Fibroblast of skin of abdomen (primary cell): ENCODE measurements at regions not wholly inside any gene's neighbourhood (a gene's known extent, or its start where the extent isn't known, plus 50 kb on each side); places are given as distances from the start of the nearest gene placed in this dataset.
"Not testable (repeated sequence)": the region's sequence is repeated elsewhere in the genome, so short reads cannot be mapped to it uniquely, and the experiment has no call there.

ENCODE experiments used
- DNase-seq: peaks from one replicate; pipeline ENCODE4 v3.0.0-alpha.2; 2013

DNA sequence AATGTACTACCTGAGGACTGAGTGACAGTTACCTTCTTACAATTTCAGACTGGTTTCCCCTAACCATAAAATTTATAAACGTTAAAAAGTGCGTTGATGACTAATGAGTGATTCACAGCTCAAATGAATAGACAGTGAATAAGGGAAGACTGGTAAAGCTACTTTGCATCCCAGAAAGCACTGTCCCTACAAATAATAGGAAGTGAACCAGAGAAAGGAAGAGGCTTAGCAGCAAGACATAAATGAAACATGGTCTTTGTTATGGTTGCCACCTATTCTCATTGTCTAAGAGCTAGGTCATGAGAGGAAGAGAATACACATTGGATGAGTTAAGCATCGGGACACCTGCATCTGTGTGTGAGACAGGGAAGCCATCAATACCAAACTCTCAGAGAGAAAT lies 849.2 kb downstream of the TAF11L14 start:
- DNase-seq: no peak

DNA sequence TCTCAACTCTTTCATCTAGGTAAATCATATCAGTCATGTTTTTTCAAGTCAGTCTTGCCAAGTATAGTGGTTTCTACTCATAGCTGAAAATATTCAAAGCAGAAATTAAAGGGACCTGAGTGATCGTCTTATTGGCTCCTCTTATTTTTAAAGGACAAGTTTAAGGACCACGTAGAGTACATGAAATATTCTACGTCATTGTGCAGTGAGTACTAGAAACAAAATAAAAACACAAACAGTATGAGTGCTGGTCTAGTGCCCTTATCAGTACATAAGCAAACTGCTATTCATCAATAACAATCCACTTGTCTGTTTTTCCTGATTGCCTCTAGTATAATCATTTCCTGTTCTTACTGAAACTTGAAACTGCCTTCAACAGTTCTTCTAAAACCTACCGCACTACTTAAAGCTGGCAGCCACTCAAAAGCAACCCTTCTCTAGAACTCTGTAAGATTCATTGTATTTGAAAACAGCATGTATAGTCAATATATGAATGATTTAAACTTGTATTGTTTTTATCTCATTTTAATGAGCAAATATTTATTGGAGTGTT lies 853.7 kb downstream of the TAF11L14 start:
- DNase-seq: peak; percentile 6

DNA sequence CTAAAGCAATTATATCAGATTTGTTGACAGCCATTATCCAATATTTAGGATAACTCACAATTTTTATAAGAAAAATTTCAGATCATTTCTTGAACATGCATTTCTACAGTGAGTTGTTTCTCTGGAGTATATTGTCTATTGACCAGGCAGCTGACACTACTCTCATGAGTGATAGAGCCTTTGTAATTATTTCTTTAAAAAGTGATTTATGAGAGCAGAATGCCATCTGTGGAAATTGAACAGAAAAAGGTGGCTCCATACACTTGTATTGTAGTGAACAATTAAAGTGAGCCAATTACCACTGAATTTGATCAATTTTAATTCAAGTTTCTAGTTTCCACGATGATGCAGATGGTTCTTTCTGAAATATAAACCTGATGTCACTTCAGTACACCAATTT lies 855.4 kb downstream of the TAF11L14 start:
- DNase-seq: no peak

DNA sequence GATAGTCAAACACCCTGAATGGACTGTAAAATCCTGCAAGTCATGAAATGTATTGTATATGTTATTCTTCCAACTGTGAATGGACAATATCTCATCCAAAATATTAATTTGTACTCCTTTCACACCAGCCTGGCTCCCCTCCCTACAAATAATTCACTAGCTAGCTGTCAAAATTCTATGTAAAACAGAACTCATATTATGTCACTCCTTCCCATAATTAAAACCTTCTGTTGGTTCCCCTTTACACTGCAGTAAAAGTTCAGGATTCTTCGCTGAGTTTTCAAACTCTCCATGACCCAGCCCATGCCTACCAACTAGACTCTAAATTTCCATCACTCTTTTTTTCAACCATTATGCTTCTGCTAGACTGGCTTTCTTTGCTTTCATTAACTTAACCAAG lies 857.1 kb downstream of the TAF11L14 start:
- DNase-seq: peak; percentile 7

DNA sequence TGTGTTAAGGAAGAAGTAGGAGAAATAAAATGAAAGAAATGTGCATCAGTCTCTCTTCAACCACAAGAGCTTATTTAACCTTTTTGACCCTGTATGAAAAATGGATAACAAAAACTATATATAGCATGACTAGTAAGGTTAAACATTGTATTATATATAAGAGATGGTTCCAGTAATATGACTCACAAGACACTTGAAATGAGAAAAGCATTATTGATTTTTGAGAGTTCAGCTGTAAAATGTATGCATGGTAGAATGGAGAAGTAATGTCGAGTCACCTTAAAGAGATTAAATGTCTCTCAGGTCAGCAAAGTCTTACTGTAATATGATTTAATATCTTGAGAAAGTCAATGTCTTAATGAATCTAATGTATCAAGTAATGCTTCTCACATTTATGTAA lies 860.9 kb downstream of the TAF11L14 start:
- DNase-seq: no peak

DNA sequence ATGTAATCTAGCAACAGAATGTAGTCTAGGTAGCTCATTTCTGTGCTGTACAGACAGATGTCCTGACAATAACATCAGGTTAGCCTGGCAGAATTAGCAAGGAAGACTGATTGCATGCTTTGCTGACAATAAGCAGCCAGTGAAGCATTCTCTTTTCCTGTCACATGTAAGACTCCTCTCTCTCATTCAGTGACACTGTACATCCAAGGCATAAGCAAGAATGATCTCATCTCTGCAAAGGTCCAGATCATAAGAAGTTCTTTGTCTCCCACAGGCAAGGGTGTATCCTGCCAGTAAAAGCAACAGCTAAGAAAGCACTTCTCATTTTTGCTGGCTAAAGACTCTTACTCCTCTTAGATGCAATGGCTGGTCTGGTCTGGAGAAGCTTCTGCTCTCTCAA lies 861.8 kb downstream of the TAF11L14 start:
- no peak for DNase-seq

DNA sequence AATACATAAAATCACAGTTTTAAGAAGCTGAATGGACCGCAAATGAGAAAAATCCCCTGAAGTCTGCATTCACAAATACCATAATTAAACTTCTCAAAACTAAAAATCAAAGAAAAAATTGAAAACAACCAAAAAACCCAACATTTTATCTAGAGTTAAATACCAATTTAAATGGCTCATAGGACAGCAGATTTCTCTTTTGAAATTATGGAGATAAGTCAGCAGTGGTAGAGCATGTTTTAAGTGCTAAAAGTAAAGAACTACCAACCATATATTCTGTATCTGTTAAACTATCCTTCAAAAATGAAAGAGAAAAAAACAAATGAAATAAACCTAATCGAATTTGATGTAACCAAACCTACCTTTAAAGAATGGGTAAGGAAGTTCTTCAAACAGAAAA lies 862.8 kb downstream of the TAF11L14 start:
- no peak for DNase-seq

DNA sequence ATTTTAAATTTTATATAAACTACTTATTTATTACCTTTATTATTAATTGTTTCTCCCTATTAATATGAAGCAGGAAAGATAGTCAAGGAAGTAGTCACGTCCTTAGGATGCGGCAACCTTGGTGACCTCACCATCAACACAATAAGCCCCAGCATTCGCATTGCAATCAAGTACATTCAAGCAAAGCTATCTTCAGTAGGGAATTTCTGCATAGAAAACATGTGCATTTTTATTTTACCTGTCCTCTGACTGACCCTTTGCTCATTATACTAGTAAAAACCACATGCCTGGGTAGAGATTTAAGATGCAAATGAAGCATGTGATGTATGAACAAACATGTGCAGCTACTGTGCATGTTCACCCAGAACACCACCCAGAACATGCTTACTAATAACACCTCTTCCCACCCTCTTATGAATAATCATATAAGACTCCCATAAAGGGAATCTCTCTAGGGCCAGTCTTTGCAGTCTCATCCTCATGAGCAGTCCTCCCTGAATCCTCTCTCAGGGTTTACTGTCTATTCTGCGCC lies 869.6 kb downstream of the TAF11L14 start:
- no peak for DNase-seq

DNA sequence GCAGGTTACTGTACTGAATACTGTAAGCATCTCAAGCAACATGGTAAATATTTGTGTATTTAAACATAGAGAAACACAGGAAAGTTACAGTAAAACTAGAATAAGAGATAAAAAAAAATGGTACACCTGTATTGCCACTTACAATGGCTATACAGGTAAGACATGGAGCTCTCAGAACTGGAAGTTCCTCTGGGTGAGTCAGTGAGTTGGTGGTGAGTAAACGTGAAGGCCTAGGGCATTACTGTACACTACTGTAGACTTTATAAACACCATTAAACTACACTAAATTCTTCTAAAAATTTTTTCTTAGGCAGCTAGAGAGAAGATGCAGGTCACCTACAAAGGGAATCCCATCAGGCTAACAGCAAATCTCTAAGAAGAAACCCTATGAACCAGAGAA lies 872.9 kb downstream of the TAF11L14 start:
- DNase-seq: no peak

DNA sequence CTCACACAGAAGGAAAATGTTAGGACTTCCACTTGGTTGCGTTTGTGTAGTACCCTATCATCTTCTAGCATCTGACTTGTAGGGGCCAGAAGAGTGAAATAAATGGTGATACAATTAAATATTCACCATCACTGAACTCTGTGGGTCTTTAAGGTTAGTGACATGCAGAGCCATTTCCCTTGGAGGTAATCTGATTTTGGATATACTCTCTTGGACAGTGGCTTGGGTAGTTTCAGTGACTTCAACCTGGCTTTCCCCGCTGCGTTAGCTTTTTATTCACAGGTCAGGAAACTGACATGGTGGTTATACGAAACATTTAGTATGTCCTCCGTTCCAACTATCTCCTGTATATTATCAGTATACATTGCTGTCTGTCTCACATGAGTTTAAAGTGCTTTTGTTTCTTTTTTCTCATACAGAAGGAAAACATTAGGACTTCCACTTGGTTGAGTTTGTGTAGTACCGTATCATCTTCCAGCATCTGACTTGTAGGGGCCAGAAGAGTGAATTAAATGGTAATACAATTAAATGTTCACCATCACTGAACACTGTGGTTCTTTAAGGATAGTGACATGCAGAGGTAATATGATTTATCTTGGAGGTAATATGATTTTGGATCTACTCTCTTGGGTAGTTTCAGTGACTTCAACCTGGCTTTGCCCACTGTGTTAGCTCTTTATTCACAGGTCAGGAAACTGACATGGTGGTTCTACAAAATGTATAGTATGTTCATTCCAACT lies 883.6 kb downstream of the TAF11L14 start:
- no peak for DNase-seq

DNA sequence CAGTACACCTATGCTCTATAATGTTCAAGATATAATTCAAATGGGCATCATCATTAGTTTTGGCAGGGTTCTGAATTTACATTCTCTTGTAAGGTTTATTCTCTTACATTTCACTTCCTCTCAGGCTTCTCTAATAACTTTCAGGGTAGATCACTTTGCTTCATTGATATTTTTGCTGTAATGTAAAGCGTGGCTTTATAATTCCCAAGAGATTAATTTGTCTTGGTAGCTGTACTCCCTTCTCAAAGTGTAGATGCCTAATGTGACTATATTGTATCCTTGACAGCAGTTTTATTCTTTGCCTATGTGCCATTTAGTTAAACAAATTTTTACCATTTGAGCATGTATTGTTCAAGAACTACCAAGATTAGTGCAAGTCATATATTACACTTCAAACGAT lies 889.1 kb downstream of the TAF11L14 start:
- DNase-seq: no peak

DNA sequence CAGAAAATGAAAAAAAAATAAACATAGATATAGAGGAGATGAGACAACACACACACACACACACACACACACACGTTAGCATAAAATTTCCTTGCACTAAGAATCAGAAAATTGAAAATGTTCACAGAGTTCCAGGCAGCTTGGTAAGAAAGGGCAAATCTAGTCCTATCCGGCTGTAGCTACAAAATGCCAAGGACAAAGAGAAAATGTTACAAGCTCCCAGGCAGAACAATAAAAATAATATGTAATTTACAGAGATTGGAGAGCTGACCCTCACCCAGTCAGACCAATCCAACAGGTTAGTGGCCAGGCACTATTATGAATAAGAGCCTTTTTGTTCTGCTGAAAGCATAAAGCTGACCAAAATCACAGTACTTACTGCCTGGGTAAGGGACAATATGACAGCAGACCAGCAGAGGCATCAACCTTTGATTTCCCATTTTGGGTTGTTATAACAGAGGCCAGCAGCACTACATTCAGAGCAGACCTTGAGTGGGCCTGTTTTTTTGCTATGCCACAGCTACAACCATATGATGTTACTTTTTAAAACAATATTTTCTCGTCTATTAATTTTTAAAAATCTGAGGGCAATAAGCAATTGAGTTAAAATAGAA lies 892.6 kb downstream of the TAF11L14 start:
- DNase-seq: no peak

DNA sequence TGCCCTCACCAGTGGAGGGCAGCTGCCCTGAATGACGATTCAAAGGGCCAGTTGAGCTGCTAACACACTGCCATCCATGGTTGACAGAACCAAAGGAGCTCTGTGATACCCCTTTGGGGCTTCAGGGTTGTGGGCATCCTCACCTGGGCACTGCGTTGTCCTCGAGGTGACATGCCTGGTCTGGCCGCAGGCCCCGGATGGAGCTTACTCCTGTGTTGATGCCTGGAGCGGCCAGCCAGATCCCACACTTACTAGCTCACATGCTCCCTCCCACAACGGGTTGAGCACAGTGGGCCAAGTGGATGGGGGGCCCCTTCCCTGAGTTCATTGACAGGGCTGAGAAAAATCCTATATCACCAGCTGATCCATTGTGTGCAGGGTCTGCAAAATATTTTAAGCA lies 898.9 kb downstream of the TAF11L14 start:
- DNase-seq: no peak

DNA sequence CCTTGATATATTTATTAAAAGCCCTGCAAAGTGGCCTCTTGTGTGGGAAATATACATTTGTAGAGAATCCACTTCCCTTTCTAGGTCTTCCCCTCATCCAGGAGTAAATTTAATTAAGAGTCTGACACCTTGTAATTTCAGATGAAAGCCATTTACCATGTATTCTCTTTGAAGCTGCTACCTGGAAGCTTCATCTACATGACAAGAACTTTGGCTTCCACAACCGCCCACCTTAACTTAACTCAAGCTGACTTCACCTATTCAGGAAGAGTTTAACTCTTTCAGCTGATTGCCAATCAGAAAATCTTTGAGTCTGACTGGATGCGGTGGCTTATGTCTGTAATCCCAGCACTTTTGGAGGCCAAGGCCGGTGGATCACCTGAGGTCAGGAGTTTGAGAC lies 899.9 kb downstream of the TAF11L14 start:
- no peak for DNase-seq

DNA sequence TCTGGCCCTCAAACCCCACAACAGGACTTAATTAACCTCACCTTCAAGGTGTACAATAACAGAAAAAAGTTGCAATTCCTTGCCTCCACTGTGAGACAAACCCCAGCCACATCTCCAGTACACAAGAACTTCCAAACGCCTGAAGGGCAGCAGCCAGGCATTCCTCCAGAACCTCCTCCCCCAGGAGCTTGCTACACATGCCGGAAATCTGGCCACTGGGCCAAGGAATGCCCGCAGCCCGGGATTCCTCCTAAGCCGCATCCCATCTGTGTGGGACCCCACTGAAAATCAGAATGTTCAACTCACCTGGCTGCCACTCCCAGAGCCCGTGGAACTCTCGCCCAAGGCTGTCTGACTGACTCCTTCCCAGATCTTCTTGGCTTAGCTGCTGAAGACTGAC lies 901.5 kb downstream of the TAF11L14 start:
- not testable (repeated sequence) for DNase-seq

DNA sequence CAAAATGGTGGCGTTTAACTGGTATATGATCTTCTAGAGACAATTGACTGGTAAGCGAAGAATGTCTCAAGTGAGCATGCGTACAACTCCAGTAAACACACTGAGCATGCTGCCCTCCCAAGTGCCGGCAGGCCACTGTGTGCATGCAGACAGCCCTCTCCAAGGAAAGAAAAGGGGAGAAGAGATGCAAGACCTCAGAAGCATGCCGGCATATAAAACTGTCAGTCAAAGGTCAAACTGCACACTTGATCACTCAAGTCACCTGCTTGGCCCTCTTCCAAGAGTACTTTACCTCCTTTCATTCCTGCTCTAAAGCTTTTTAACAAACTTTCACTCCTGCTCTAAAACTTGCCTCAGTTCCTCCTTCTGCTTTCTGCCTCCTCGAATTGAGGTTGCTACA lies 910.2 kb downstream of the TAF11L14 start:
- no peak for DNase-seq

DNA sequence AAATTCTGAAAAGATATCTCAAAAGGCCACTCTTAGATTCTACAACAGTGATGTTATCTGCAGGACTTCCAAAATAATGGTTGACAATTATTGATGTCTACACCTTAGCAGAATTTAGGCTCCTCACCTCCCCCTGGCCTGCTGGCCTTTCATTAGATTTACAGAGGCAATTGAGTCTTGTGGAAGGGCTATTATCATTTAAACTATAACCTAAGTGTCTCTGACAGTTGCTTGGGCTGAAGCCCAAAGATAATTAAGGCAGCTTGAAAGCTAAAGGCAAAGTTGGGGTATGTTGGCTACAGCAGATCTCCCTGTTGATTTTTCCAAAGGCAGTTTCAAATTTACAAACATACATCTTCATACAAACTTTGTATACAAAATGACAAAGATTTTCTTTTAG lies 912.3 kb downstream of the TAF11L14 start:
- no peak for DNase-seq

DNA sequence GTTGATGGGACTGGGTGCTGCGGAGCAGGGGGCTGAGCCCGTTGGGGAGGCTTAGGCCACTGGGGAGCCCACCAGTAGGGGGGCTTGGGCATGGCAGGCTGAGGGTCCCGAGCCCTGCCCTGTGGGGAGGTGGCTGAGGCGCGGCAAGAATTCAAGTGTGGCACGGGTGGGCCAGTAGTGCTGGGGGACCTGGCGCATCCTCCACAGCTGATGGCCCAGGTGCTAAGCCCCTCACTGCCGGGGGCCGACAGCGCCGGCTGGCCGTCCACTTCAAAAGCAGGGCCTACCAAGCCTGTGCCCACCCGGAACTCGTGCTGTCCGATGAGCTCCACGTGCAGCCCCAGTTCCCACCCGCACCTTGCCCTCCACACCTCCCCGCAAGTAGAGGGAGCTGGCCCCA lies 917.5 kb downstream of the TAF11L14 start:
- no peak for DNase-seq

DNA sequence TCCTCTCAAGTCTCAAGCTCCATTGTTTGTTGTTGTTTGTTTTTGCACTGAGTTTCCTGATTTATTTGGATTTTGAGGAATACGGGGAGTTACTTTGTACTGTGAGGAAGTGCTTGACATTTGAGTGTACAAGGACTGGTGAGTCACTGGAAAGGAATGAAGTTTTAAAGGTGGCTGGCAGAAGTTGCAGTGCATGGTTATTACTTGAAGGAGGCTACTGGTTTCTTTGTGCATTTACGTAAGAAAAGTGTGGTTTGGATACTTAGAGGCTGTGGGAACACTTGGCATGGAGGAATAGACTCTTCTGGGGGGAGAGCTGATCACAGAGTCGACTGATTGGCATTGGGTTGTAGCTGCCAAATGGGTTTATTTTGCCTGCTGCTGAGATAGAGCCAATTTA lies 919.0 kb downstream of the TAF11L14 start:
- peak; percentile 34 for DNase-seq

DNA sequence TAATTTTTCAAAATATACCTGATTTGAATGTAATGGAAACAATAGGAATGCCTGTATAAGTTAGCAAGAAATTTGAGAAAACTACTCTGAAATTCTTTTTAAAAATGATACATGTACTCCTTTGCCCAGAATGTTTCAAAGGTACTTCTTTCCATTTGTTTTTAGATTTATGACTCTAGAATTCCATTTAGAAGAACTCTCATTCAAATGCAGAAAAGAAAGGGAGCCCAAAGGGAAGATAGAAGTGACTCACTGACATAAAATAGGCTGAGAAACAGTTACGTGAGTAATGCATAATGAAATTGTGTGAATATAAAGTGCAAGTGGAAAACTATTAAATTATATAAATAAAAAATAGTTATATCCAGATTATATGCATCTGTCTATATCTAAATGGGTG lies 926.3 kb downstream of the TAF11L14 start:
- no peak for DNase-seq

DNA sequence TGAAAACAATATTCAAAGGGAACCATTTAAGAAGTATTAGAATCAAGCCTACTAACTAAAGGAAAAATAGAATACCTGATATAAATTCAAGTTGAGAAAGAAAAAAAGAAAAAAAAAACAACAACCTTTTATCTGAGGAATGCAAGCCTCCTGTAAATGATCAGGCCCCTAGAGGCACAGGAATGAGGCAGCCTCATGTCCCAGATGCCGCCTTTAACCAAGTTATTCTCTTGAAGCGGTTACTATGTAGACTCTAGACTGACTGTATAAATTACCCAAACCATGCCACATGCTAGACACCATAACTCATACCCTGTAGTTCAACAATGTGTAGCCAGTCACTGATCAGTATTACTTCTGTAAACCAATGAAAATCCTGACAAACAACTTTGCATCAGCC lies 929.6 kb downstream of the TAF11L14 start:
- DNase-seq: no peak

DNA sequence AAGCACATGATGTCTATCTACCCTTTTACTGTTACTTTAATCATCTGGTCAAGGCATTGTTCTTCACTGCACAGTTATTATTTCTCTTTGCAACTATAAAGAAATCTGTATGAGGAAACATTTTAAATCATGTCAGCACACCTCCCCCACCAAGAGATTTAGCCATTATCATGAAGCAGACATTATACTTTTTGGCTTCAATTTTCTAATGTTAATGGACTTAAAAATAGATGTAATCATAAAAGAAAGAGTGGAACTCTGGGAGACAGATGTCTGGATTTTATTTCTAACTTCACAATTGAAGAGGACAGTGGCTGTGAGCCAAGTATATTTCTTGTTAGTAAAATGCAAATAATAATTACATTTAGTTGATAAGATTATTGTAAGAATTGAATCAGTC lies 932.4 kb downstream of the TAF11L14 start:
- DNase-seq: no peak

DNA sequence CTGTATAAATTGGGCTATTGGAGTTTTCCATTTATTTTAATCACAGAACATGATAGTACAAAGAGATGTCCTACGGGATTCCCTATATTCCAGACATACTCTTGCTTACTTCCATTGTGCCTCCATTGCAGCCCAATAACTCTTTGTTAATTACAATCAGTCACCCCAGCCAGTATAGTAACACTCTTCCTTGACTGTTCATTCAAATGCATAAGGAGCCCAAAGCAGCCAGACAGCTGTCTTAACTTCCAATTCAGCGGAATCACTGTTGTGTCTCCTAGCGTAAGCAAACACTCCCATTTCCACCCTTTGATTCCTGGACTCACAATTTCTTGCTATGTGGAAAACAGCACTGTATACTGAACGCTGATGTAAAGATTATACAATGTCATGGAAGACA lies 942.3 kb downstream of the TAF11L14 start:
- no peak for DNase-seq

DNA sequence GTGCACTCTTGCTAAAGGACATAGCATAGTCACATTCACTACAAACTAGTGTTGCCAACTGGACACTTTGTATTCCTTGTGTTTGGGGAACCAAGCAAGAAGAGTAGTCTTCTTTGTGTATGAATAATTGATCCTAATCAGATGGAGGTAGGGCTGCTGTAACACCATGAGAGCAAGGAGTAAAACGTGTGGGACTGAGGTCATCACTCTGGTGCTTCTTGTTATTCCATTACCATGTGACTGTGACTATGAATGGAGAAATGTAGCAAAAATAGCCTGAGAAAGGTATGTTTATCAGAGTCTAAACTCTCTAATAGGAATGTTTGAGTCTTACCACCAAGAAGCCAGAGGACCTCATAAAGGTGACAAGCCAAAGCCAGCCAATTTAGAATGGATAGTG lies 966.9 kb downstream of the TAF11L14 start:
- no peak for DNase-seq
